ENCODE measurements at regions not wholly inside any gene's neighbourhood (a gene's known extent, or its start where the extent isn't known, plus 50 kb on each side); places are given as distances from the start of the nearest gene placed in this dataset.

- no peak for DNase-seq (ENCODE audit: low spot score)
Measured at GRCh38 chr3:119091936-119092677, 53.9 kb upstream of the TEX55 start.

- DNase-seq (ENCODE audit: low spot score): no peak
Measured at GRCh38 chr3:119087799-119088198, 53.2 kb upstream of the IGSF11 start.

GRCh38 chr3:119085070-119085439, 50.4 kb upstream of the IGSF11 start:
- DNase-seq (ENCODE audit: low spot score): no peak

GRCh38 chr3:119084371-119085069, 49.9 kb upstream of the IGSF11 start:
- DNase-seq (ENCODE audit: low spot score): peak; percentile 19

All from SW480 (cell line).